Transverse colon (tissue), 4 donors: ENCODE measurements at regions not wholly inside any gene's neighbourhood (a gene's known extent, or its start where the extent isn't known, plus 50 kb on each side); places are given as distances from the start of the nearest gene placed in this dataset.

Experiments used
- DNase-seq: peaks from one replicate; pipeline ENCODE4 v3.0.0-alpha.2; 2019
- H3K27ac ChIP-seq, 4 donors: fragments of 200-600 bp; sonication (generic); 2 replicates each; pipeline ENCODE4 v1.5.1; 2016 to 2018; ENCODE audit warnings: inconsistent platforms in 4 of 4
- H3K27me3 ChIP-seq: fragments of 200-600 bp; sonication (generic); 2 replicates; pipeline ENCODE4 v1.5.1; 2017; ENCODE audit warnings: inconsistent platforms
- H3K36me3 ChIP-seq, 4 donors: fragments of 200-600 bp; sonication (generic); 2 replicates each; pipeline ENCODE4 v1.5.1; 2017 to 2019; ENCODE audit warnings: inconsistent platforms in 4 of 4
- H3K4me1 ChIP-seq, 4 donors: fragments of 200-600 bp; sonication (generic); 2 replicates each; pipeline ENCODE4 v1.5.1; 2017 to 2020; ENCODE audit warnings: inconsistent platforms in 4 of 4
- H3K4me3 ChIP-seq, 4 donors: fragments of 200-600 bp; sonication (generic); 1 replicate in 1 of 4; 2 replicates in 3 of 4; pipeline versions ENCODE4 v1.5.1 to v1.6.1; 2017 to 2019; ENCODE audit warnings: inconsistent platforms in 4 of 4
- H3K9me3 ChIP-seq, 2 donors: fragments of 200-600 bp; sonication (generic); 2 replicates each; pipeline ENCODE4 v1.5.1; 2017 to 2019; ENCODE audit warnings: inconsistent platforms in 2 of 2
- CTCF ChIP-seq, 5 experiments: fragments of 200-600 bp in 3 of 5; fragments of 450-650 bp in 2 of 5; sonication (generic) in 3 of 5; IDR thresholded peaks; 1 replicate in 2 of 5; 2 replicates in 3 of 5; pipeline ENCODE4 v1.5.1; 2016 to 2017; ENCODE audit warnings: antibody characterized with exemption in 5 of 5, inconsistent platforms in 3 of 5, mild to moderate bottlenecking in 2 of 5, moderate library complexity in 1 of 5
- EP300 ChIP-seq: sonication (generic); formaldehyde crosslinking; IDR thresholded peaks from one replicate; pipeline ENCODE4 v1.6.1; 2017; ENCODE audit warnings: antibody characterized with exemption, low read depth
- POLR2A ChIP-seq: fragments of 450-650 bp; IDR thresholded peaks from one replicate; pipeline ENCODE4 v1.6.1; 2016; ENCODE audit warnings: antibody characterized with exemption, mild to moderate bottlenecking, moderate library complexity
- POLR2AphosphoS5 ChIP-seq, 3 donors: sonication (generic); formaldehyde crosslinking; IDR thresholded peaks; one replicate each; pipeline ENCODE4 v1.6.1; 2016; ENCODE audit warnings: antibody characterized with exemption in 3 of 3
- WGBS, 2 donors: methylation state at CpG; one replicate each; pipeline ENCODE4 v1.1.5; 2018; ENCODE audit warnings: low coverage in 1 of 2; 5-methylcytosine and 5-hydroxymethylcytosine counted together
- in situ Hi-C, 4 donors: fragments of 200-750 bp; cut with MboI; loops; one replicate each; pipeline versions ENCODE4 v1.15.0 to v1.15.1; 2017; ENCODE audit warnings: low sequenced_read_pairs in 3 of 4, low pct_ligation_motif_present in 1 of 4, low pct_unique_long_range_greater_than_20kb in 1 of 4
- intact Hi-C: fragments of 100-400 bp; cut with DNase I; formaldehyde crosslinking; loops from one replicate; pipeline ENCODE4 v1.15.1; 2023; ENCODE audit warnings: low total_unique reads

GRCh38 chr4:137069473-137069872 is 462.8 kb downstream of the PCDH18 start:
- no peak overlapping the region for H3K27ac ChIP-seq

GRCh38 chr4:137067735-137068134 is 464.6 kb downstream of the PCDH18 start:
- WGBS, 2 donors, result 75 to 82% methylated on average over 1 of the region's 1 CpG
- TF ChIP-seq POLR2A (no peak), CTCF (IDR thresholded peaks at IDR 0.05) (no peak), POLR2AphosphoS5 (IDR thresholded peaks at IDR 0.05) (no peak), EP300 (no peak)
- Histone ChIP-seq H3K4me1 (no peaks in the 10 kb centered on the region), H3K36me3 (no peaks in the 10 kb centered on the region), H3K27ac (no peak overlapping the region), H3K9me3 (no peaks in the 10 kb centered on the region), H3K27me3 (no peaks in the 10 kb centered on the region), H3K4me3 (no peak overlapping the region)
- in situ Hi-C loops, result no loop called here
- DNase-seq, result no peak
- intact Hi-C loops, result no loop called here

More at GRCh38 chr4:137069473-137069872, 462.8 kb downstream of the PCDH18 start:
- TF ChIP-seq EP300, result no peak
- no peak for TF ChIP-seq CTCF (IDR thresholded peaks at IDR 0.05)
- TF ChIP-seq POLR2A, result no peak
- no peak for TF ChIP-seq POLR2AphosphoS5 (IDR thresholded peaks at IDR 0.05)
- H3K9me3 ChIP-seq, result no peaks in the 10 kb centered on the region
- 20 to 95% methylated on average over 1 to 2 of the region's 2 CpGs for WGBS, 2 donors
- DNase-seq, result no peak
- H3K4me3 ChIP-seq, result no peak overlapping the region
- in situ Hi-C loops (no loop called here), intact Hi-C loops (no loop called here)
- no peaks in the 10 kb centered on the region for H3K4me1 ChIP-seq
- no peaks in the 10 kb centered on the region for H3K36me3 ChIP-seq
- H3K27me3 ChIP-seq, result no peaks in the 10 kb centered on the region

- DNase-seq, result no peak
- 29 to 50% methylated on average over 1 of the region's 1 CpG for WGBS, 2 donors
- Histone ChIP-seq H3K9me3 (no peaks in the 10 kb centered on the region), H3K4me1 (no peaks in the 10 kb centered on the region), H3K4me3 (no peak overlapping the region), H3K36me3 (no peaks in the 10 kb centered on the region), H3K27ac (no peak overlapping the region), H3K27me3 (no peaks in the 10 kb centered on the region)
- in situ Hi-C loops (no loop called here), intact Hi-C loops (no loop called here)
- TF ChIP-seq CTCF (IDR thresholded peaks at IDR 0.05) (no peak), POLR2AphosphoS5 (IDR thresholded peaks at IDR 0.05) (no peak), EP300 (no peak), POLR2A (no peak)
Observed at GRCh38 chr4:137065311-137065710, 467.0 kb downstream of the PCDH18 start.

DNA sequence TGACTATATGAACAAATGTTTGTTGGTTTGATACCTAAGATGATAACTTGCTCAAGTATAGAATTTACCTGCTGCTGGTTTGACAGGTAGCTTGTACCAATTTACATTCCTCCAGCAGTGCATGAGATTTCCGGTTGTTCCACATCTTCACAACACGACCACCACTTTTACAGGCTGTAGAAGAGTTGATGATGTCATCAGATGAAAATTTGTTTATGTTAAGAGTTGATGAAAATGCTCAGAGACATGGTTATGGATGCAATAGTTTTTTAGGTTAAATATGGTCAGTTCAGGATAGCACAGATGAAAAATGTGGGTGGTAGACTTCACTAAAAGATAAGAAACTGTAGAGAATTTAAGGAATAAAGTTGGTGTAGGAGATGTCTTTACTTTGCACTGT is 468.3 kb downstream of the PCDH18 start:
- intact Hi-C loops, result no loop called here

More for the DNA sequence above, 468.3 kb downstream of the PCDH18 start:
- no peak for DNase-seq
- Histone ChIP-seq H3K36me3 (no peaks in the 10 kb centered on the region), H3K4me3 (no peak overlapping the region), H3K9me3 (no peaks in the 10 kb centered on the region), H3K27ac (no peak overlapping the region), H3K4me1 (no peaks in the 10 kb centered on the region), H3K27me3 (no peaks in the 10 kb centered on the region)
- in situ Hi-C loops, result no loop called here
- WGBS, 2 donors, result 30 to 61% methylated on average over 2 of the region's 2 CpGs
- no peak for TF ChIP-seq CTCF (IDR thresholded peaks at IDR 0.05)
- TF ChIP-seq POLR2AphosphoS5 (IDR thresholded peaks at IDR 0.05), result no peak
- no peak for TF ChIP-seq POLR2A
